NOMO-1 treated with DMSO at 0.1 percent for 48 hours (cell line): ENCODE measurements at regions not wholly inside any gene's neighbourhood (a gene's known extent, or its start where the extent isn't known, plus 50 kb on each side); places are given as distances from the start of the nearest gene placed in this dataset.

ENCODE experiments used
- DNase-seq: peaks from one replicate; lab custom pipeline; 2025; ENCODE audit not compliant: unreplicated experiment; lab: John Stamatoyannopoulos, UW

GRCh38 chr3:182533394-182533793 lies 259.9 kb upstream of the ATP11B start:
- no peak for DNase-seq

DNA sequence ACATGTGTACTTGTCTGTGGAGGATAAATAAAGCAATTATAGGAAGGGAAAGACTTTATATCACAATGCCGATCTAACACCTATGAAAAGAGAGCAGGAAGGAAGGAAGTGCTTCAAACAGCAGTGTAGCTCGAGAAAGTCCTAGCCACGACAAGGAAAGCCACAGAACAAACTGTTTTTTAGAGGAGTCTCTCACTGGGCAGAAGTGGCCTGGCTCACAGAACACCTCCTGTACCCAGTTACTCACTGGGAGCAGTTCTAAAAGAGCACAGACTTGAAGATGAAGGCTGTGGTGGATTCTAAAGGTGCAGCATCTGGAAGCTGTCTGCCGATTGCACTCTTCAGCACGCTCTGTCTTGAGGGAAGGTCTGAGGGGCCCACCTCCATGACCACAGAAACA lies 248.8 kb upstream of the ATP11B start:
- no peak for DNase-seq

DNA sequence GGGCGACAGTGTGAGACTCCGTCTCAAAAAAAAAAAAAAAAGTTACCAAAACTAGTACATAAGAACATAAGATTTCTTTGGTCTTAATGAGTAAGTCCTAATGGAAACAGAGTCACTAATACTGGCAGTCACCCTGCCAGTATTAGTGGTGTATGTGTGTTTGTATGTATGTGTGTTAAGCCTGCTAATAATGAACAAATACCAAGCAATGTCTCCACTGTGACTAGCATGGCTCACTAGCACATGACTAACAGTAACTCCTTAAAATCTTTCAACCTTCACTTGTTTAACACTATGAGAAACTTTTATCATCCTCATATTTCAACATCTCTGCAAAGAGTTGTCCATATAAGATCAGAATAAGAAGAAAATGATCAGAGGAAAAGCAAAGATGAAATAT lies 231.0 kb upstream of the ATP11B start:
- DNase-seq, result no peak

DNA sequence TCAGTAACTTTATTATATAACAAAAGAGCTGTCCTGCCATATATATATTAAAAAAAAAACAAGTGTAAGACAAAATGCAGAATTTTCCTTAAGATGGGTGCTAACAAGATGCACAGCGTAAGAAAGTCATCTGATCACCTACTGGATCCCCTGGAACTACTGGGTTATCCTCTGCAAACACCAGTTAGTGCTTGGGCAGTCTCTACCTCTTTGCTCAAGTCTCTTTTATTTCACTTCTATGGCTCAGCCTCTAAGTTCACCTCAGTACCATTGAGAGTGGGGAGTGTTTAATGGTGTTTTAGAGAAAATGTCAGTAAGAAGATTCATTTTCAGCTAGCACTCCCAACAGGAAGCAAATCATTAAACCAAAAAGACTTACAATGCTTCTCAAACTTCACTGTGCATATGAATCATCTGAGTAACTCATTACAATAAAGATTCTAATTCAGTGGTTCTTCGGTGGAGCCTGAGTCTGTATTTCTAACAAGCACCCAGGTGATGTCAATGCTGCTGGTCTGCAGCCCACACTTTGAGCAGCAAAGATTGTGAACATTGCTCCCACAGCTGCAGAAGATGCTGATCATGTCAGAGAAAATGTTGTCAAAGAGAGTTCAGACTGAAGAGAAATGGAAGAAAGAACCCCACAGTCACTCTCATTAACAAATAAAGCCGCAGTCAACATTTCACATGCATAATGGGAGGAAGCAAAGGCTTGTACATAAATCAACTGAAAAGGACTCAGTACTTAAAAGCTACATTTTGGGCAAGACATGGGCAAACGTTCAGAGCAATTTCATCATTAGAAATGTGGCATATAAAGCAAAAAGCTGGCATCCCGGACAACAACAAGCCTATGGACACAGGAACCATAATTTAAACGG lies 227.1 kb upstream of the ATP11B start:
- DNase-seq, result no peak

DNA sequence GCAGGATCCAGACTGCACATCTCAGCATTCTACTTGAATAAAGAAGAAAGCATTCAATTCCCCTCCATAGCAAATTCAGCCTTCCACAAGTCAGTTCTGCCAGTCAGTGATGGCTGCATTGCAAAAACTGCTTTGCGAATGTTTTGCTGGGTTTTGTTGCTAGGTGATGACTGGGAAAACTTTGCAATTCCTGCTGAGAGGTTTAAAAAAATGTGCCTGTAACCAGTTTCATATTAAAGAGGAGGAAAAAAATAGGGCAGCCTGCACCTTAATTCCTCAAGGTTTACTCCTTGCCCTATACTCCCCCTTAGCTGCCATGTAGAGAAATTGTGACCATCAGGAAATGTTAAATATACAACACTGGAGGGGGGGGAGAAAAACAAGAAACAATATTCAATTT lies 225.6 kb upstream of the ATP11B start:
- no peak for DNase-seq

GRCh38 chr3:182568261-182568660 lies 225.0 kb upstream of the ATP11B start:
- no peak for DNase-seq

DNA sequence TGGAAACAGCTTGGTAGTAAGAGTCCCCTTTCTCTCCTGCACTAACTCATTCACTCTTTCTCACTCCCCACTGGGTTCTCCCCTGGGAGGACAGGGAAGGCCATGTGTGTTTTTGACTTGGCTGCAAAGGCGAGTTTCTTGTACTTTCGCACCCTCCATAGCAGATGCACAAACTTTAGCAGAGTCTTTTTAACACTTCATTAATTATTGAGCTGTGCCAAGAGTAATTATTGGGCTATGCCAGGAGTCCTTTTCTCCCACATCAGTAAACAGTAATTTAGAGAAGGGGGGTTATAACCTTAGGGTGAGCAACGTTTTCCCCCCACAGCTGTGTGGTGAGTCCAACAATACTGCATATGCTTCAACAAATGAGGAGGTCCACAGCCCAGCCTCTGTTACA lies 224.4 kb upstream of the ATP11B start:
- DNase-seq, result no peak

DNA sequence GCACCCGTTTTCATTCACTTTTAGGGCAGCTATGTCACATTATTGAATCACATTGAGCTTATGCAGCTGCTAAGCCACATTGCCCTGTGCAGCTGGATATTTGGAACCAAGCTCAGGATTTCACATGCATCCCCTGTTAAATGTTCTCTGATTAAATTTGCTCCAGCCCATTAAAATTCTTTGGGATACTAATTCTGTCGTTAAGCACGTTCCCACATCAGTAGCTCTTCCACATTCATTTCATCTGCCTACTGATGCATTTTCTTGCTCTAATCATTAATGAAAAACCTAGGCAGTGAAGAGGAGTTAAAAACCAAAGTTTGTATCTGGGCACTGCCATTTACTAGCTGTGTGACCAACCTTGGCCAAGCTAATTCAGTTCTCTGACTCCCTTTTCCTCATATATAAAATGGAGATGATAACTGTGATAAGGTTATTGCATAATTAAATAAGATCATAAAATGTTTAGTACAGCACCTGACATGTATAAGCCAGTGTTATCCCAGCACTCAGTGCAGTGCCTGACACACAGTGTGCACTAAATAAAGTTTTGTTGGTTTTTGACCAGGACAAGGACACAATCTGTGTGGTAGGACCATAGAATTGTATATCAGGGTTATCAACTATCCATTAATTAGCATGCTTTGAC lies 222.2 kb upstream of the ATP11B start:
- DNase-seq, result no peak

DNA sequence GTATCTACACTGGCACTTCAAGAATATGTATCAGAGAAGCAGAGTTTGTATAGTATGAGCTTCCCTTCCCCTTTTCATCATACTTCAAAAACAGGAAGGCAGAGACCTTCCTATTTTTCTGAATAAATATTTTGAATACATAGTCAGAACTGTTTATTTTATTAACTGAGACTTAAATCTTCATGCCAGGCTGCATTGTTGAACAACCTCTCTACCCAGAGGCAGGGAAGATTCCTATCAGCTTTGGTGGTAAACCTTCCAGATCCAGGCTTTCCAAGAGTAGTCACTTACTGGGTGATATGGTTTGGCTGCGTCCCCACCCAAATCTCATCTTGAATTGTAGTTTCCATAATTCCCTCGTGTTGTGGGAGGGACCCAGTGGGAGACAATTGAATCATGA lies 217.4 kb upstream of the ATP11B start:
- DNase-seq, result no peak

DNA sequence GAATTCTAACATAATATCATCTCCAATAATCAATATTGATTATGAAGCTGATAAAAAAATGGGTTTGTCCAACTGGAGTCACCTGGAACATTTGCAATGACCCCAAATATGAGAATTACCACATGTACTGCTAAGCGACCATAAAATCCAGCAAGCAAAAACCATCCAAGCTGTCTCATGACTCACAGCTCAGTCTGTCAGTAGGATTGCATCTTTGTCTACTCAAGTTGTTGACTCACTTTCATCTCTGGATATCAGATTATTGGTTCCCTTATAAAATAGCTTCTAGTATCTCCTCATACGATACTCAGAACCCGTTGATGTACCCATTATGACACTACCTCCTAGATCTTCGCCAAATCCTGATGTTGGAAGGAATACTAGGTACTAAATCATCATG lies 209.8 kb upstream of the ATP11B start:
- no peak for DNase-seq

GRCh38 chr3:182585532-182586150 lies 207.7 kb upstream of the ATP11B start:
- DNase-seq, result no peak

- no peak for DNase-seq
Measured at GRCh38 chr3:182592747-182593146, 200.6 kb upstream of the ATP11B start.

GRCh38 chr3:182596676-182597410 lies 196.5 kb upstream of the ATP11B start:
- DNase-seq, result no peak

DNA sequence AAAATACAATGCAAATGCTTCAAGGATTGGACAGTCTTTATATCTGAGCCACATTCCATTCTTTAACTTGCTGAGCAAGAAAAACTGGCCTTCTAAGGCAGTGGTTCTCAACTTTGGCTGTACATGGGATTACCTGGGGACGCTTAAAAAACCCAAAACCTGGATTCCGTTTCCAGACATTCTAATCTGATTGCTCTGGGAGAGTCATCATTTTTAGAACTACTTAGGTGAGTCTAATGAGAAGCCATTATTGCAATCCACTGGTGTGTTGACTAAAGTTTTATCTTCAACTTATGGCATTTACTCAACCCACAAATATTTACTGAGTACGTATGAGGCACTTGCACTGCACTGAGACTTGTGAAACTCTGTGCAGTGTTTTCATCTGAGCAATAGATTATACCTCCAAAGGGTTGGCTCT lies 195.7 kb upstream of the ATP11B start:
- no peak for DNase-seq

DNA sequence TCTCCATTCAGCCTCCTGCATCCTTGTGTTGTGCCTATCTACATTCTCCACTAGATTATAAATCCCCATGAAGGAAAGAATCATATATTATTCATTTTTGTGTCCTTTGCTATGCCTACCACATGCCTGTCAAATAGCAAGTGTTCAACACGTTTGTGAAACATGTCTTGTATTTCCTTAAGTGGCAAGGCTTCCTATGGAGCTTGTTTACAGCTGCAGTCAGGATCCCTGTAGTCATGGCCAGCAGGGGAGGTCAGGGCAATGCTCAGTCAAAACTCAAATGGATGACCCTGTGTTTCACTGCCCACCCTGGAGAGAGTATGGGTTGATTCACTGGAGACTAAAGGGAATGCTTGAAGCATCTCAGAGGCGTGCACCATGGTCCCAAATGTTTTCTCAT lies 191.7 kb upstream of the ATP11B start:
- no peak for DNase-seq

DNA sequence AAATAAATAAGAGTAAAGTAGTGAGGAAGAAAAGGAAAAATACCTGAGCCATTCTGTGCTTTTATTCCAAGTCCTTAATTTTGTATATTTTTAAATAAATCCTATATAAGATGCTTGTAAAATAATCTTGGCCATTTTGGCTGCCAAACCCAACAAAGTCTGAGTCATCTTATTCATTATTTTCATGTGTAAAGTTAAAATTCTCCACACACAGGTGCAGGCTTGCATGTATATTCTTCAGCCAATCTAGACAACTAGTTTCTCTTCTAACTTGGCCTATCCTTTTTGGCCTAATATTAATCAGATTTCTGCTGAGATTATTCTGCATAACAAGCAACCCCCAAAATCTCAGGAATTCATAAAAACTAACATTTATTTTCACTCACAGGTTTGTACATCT lies 189.8 kb upstream of the ATP11B start:
- no peak for DNase-seq

GRCh38 chr3:182605882-182606611 lies 187.3 kb upstream of the ATP11B start:
- no peak for DNase-seq

DNA sequence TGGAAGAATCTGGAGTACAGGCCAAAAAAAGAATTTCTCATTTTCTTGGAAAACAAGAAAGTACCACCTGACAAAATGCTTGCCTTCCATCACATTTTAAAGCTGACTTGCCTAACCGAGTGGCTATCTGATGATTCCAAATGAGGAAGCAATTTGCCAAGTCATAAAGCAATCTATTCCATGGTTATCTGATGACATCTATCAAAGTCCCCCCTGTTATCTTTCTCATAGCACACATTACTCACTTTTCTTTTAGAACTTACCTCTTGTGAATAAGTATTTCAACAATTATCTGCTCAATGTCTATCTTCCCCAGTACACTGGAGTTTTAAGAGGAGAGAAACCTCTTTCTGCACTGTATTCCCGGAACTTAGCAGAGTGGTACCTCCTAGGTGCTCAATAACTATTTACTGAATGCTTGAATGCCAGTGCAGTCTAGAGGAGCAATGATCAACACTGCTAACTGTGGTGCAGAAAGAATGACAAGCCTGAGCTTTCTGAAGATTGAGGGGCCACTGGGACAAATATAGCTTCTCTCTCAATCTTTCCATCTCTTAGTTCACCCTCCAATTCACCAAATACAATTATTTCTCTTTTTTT lies 186.3 kb upstream of the ATP11B start:
- no peak for DNase-seq

DNA sequence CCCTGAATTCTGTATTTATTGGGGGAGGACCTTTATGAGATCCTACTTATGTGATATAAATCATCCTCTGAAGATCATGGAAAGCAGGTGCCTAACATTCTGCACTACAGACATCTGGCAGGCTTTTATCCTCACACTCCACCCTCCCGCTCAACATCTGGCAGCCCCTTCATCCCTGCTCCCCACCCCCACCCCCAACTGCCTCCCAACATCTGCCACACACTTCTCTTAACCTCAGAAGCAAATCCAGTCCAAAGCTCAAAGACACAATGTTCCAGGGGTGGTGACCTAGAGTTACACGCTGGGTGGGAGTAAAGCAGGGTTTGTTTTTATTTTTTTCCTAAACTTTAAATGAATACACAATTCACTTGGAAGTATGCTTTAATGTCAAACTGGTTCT lies 184.5 kb upstream of the ATP11B start:
- no peak for DNase-seq

DNA sequence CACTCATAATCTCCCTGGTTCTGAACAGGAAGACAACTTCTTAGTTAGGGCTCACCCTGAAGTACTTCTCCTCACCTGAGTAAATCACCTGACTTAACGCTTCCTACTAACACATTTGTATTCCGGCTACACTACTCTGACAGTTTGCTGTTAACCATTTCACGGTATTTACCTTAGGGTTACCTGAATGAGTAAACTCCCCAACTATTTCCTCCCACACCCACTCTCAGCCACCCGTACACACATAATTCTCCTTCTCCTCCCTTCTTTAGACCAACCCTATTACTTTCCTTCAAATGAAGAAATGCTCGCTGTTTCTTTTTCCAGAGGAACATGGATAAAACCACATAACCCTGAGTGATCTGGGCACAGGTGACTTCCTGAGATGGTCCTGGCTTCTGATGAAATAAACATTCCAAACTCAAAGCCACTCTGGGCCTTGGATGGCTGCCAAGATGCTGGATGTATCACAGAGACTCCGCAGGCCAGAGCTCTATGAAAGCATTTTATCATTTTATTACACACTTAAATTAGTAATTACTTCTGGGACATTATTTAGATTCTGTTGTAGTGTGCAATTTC lies 183.6 kb upstream of the ATP11B start:
- no peak for DNase-seq
